Gastrocnemius medialis (tissue), 4 donors: ENCODE measurements at regions not wholly inside any gene's neighbourhood (a gene's known extent, or its start where the extent isn't known, plus 50 kb on each side); places are given as distances from the start of the nearest gene placed in this dataset.

Source experiments
- ATAC-seq, 2 donors: fragments of 150-250 bp; one replicate each; pipeline ENCODE4 v1.9.1; 2016
- DNase-seq, 2 donors: peaks; one replicate each; pipeline ENCODE4 v3.0.0-alpha.2; 2019
- H3K27ac ChIP-seq, 4 donors: fragments of 200-600 bp; sonication (generic); 1 replicate in 1 of 4; 2 replicates in 3 of 4; pipeline ENCODE4 v1.5.1; 2016 to 2018; ENCODE audit warnings: mild to moderate bottlenecking in 2 of 4, moderate library complexity in 1 of 4
- H3K27me3 ChIP-seq, 3 donors: fragments of 200-600 bp; sonication (generic) in 2 of 3; 1 replicate in 1 of 3; 2 replicates in 2 of 3; pipeline versions ENCODE4 v1.5.1 to v1.6.0; 2016 to 2019; ENCODE audit warnings: mild to moderate bottlenecking in 1 of 3, moderate library complexity in 1 of 3
- H3K36me3 ChIP-seq, 2 donors: fragments of 200-600 bp; sonication (generic) in 1 of 2; one replicate each; pipeline ENCODE4 v1.5.1; 2017 to 2018
- H3K4me1 ChIP-seq, 2 donors: fragments of 200-600 bp; sonication (generic) in 1 of 2; one replicate each; pipeline ENCODE4 v1.5.1; 2016 to 2017; ENCODE audit warnings: mild to moderate bottlenecking in 2 of 2
- H3K4me3 ChIP-seq, 4 donors: fragments of 200-600 bp; sonication (generic) in 3 of 4; 1 replicate in 1 of 4; 2 replicates in 3 of 4; pipeline ENCODE4 v1.5.1; 2016 to 2019; ENCODE audit warnings: mild to moderate bottlenecking in 2 of 4
- H3K9me3 ChIP-seq, 3 donors: fragments of 200-600 bp; sonication (generic) in 2 of 3; 1 replicate in 1 of 3; 2 replicates in 2 of 3; pipeline ENCODE4 v1.5.1; 2016 to 2019
- CTCF ChIP-seq, 5 experiments: fragments of 450-650 bp in 3 of 5; fragments of 200-600 bp in 2 of 5; sonication (generic) in 2 of 5; IDR thresholded peaks in 4 of 5; conservative IDR thresholded peaks in 1 of 5; 1 replicate in 4 of 5; 2 replicates in 1 of 5; pipeline ENCODE4 v1.5.1; 2016 to 2019; ENCODE audit warnings: antibody characterized with exemption in 5 of 5, mild to moderate bottlenecking in 3 of 5, moderate library complexity in 3 of 5
- POLR2A ChIP-seq, 2 donors: fragments of 450-650 bp; IDR thresholded peaks; one replicate each; pipeline ENCODE4 v1.6.1; 2017; ENCODE audit warnings: antibody characterized with exemption in 2 of 2, mild to moderate bottlenecking in 2 of 2, moderate library complexity in 2 of 2
- in situ Hi-C, 4 donors: fragments of 200-750 bp; cut with MboI; loops; one replicate each; pipeline versions ENCODE4 v1.15.0 to v1.8.0; 2017; ENCODE audit warnings: low sequenced_read_pairs in 4 of 4
- intact Hi-C: fragments of 100-400 bp; cut with DNase I; formaldehyde crosslinking; loops from one replicate; pipeline ENCODE4 v1.15.1; 2023; ENCODE audit warnings: low total_unique reads

- intact Hi-C loops (no loop called here), in situ Hi-C loops (no loop called here)
- H3K27ac ChIP-seq = no peak overlapping the region
Observed at GRCh38 chr2:144718376-144718775, 198.5 kb upstream of the ZEB2 start.

GRCh38 chr2:144715992-144716391, 196.1 kb upstream of the ZEB2 start:
- H3K4me3 ChIP-seq = no peak overlapping the region
- no peaks in the 10 kb centered on the region for H3K4me1 ChIP-seq
- intact Hi-C loops (no loop called here), in situ Hi-C loops (no loop called here)
- no peaks in the 10 kb centered on the region for H3K27me3 ChIP-seq
- no peak for DNase-seq
- no peak for ATAC-seq
- TF ChIP-seq CTCF (IDR thresholded peaks at IDR 0.05 in 4 of 5, conservative IDR thresholded peaks at IDR 0.05 in 1 of 5) = no peak
- no peak for TF ChIP-seq POLR2A (IDR thresholded peaks at IDR 0.05)
- H3K36me3 ChIP-seq = no peaks in the 10 kb centered on the region
- no peak overlapping the region for H3K27ac ChIP-seq
- H3K9me3 ChIP-seq = no peaks in the 10 kb centered on the region

More at GRCh38 chr2:144718376-144718775, 198.5 kb upstream of the ZEB2 start:
- Histone ChIP-seq H3K4me3 (no peak overlapping the region), H3K36me3 (no peaks in the 10 kb centered on the region), H3K4me1 (no peaks in the 10 kb centered on the region), H3K27me3 (no peaks in the 10 kb centered on the region), H3K9me3 (no peaks in the 10 kb centered on the region)
- ATAC-seq = no peak
- no peak for TF ChIP-seq POLR2A (IDR thresholded peaks at IDR 0.05)
- no peak for TF ChIP-seq CTCF (IDR thresholded peaks at IDR 0.05 in 4 of 5, conservative IDR thresholded peaks at IDR 0.05 in 1 of 5)
- DNase-seq = no peak

- no peak overlapping the region for H3K27ac ChIP-seq
- intact Hi-C loops = no loop called here
- ATAC-seq (no peak), DNase-seq (no peak)
- TF ChIP-seq CTCF (IDR thresholded peaks at IDR 0.05 in 4 of 5, conservative IDR thresholded peaks at IDR 0.05 in 1 of 5) (no peak), POLR2A (IDR thresholded peaks at IDR 0.05) (no peak)
- H3K36me3 ChIP-seq = no peaks in the 10 kb centered on the region
- H3K4me1 ChIP-seq = no peaks in the 10 kb centered on the region
- no peak overlapping the region for H3K4me3 ChIP-seq
- no peaks in the 10 kb centered on the region for H3K9me3 ChIP-seq
- in situ Hi-C loops = no loop called here
- no peaks in the 10 kb centered on the region for H3K27me3 ChIP-seq
Observed at GRCh38 chr2:144713410-144713809, 193.5 kb upstream of the ZEB2 start.

GRCh38 chr2:144712550-144712940, 192.6 kb upstream of the ZEB2 start:
- Histone ChIP-seq H3K4me3 (no peak overlapping the region), H3K4me1 (no peaks in the 10 kb centered on the region), H3K27me3 (no peaks in the 10 kb centered on the region), H3K36me3 (no peaks in the 10 kb centered on the region), H3K27ac (no peak overlapping the region), H3K9me3 (no peaks in the 10 kb centered on the region)
- intact Hi-C loops (no loop called here), in situ Hi-C loops (no loop called here)
- ATAC-seq = no peak
- no peak for DNase-seq
- no peak for TF ChIP-seq POLR2A (IDR thresholded peaks at IDR 0.05)
- TF ChIP-seq CTCF (IDR thresholded peaks at IDR 0.05 in 4 of 5, conservative IDR thresholded peaks at IDR 0.05 in 1 of 5) = no peak
